Fibroblast of the aortic adventitia (primary cell): ENCODE measurements at regions not wholly inside any gene's neighbourhood (a gene's known extent, or its start where the extent isn't known, plus 50 kb on each side); places are given as distances from the start of the nearest gene placed in this dataset.

ENCODE experiments used
- DNase-seq: peaks from one replicate; pipeline ENCODE4 v3.0.0-alpha.2; 2010; ENCODE audit warnings: low read depth
- H3K4me3 ChIP-seq: 2 replicates; pipeline ENCODE4 v1.5.1; 2011; ENCODE audit warnings: low read depth, mild to moderate bottlenecking, control low read depth, low read length, moderate library complexity
- CTCF ChIP-seq: IDR thresholded peaks from 2 replicates; pipeline ENCODE4 v1.5.1; 2011; ENCODE audit warnings: mild to moderate bottlenecking, low read length, control low read depth, inconsistent platforms; ENCODE audit not compliant: insufficient read depth

DNA sequence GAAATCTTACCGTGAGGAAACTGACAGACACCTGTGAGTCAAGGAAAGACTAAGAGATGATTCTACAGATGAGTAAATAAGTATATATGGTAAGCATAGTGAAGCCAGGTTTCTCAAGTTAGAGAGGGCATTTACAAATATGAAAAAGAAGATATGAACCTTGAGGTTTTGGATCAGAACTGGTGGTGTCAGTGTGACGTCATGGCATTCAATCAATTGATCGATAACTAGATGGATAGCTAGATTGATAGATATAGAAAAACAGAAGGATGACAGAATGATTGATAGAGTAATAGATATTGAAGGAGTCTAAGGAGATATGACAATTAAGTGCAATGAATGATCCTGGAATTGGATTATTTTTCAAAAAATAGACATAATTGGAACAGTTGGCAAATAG, 350.2 kb upstream of the MC4R start:
- H3K4me3 ChIP-seq, result no peak overlapping the region
- TF ChIP-seq CTCF, result no peak
- DNase-seq, result no peak

DNA sequence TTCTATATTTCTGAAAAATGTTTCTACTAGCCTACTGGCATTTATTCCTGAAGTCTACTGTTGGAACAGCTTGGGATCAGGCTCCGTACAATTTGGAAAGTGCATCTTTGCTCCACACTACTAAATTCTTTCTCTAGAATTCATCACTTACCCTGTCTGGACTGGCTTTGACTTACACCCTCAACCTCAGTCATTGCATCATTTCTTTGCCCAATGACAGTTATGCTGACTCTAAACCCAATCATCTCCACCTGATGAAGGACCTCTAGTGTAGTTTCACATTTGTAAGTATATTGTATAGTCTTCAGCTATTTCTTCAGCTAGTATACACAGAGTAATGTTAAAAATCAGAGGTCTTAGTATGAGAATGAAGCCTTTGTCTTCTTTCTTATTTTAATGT, 359.6 kb upstream of the MC4R start:
- no peak overlapping the region for H3K4me3 ChIP-seq
- no peak for TF ChIP-seq CTCF
- DNase-seq, result no peak

DNA sequence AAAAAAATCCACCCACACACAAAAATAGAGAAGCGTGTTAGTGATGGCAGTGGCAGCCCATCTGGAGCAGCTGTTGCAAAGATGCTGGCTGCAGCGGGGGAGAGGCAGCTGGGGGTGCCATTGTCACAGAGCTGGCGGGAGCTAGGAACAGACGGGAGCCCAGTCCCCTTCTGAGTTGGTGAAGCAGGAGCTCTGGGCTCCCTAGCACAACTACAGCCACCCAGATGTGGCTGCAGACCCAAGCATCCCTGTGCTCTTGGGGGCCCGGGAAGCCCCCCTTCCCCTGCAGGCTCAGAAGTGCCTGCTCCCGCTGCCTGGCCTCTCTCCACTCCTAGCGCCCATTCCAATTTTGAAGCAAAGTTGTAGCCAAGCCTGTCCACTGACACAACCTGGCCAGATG, 366.6 kb upstream of the MC4R start:
- no peak for TF ChIP-seq CTCF
- no peak overlapping the region for H3K4me3 ChIP-seq
- DNase-seq, result no peak

DNA sequence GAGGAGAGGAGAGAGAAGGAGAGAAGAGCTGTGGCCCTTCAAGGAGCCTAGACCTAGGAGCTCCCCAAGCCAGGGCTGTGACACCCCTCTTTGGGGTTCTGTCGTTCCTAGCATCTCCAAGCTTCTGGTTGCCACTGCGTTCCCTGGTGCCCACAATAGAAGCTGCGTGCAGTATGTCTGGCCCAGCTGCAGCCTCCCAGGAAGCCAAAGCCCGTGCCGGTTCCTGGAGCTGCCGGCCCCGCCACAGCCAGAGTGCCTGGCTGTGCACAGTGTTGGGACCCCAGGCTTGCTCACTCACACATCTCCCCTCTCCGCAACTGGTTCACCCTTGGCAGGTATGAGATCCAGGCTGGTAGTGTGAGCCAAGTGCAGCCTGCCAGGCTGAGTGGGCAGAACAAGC, 367.7 kb upstream of the MC4R start:
- TF ChIP-seq CTCF, result no peak
- no peak for DNase-seq
- no peak overlapping the region for H3K4me3 ChIP-seq

DNA sequence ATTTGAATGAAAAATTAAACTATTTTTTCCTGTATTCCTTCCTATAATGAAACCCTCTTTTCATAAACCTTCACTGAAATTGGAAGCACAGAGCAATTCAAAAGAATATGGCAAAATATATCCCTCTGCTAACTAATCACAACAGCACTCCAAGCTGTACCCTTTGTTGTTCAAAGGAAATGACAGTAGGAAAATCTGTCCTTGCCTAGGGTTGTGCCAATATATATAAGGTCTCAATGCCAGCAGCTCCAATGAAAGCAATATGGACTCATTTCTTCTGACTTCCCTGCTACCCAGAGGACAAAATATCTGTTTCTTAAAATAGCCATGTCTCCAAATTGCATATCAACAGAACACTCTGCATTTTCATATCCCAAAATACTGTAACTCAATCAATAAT, 373.9 kb upstream of the MC4R start:
- TF ChIP-seq CTCF, result no peak
- H3K4me3 ChIP-seq, result no peak overlapping the region
- no peak for DNase-seq

DNA sequence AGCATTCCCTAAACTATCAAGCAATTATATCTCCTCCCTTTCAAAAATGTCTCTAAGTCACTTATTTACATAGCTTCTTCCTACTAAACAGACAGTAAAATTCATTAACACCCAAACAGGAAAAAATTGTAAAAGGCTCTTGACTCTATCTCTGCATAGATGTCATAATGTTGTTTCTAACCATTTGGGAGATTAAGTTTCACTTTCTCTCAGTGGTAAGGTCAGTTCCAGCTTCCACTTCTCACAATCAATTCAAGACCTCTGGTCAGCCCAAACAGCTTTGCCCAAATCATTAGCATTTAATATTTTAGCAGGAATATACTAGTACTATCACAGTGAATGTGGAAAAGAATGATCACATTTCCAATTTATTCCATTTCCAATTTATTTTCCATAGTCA, 374.3 kb upstream of the MC4R start:
- TF ChIP-seq CTCF, result no peak
- DNase-seq, result no peak
- H3K4me3 ChIP-seq, result no peak overlapping the region

DNA sequence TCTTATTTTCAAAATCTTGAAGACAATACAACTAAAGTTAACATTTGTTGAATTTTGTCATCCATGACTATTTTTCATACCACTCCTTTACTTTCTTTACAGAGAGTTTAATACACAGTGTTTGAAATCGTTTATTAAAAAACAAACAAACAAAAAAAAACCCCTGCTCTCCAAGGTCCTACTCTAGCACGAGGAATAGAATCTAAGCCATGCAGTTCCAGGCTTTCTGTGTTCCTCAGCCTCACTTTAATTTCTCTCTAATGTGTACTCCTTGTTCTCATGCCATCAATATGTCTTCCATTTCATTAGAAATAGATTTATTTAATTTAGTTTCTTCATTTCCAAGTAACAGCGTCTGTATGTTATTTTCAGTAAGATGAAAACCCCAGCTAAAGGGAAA, 381.2 kb upstream of the MC4R start:
- no peak for TF ChIP-seq CTCF
- no peak overlapping the region for H3K4me3 ChIP-seq
- no peak for DNase-seq
